CD4-positive, alpha-beta T cell (primary cell): ENCODE measurements at regions not wholly inside any gene's neighbourhood (a gene's known extent, or its start where the extent isn't known, plus 50 kb on each side); places are given as distances from the start of the nearest gene placed in this dataset.

Source experiments
- ATAC-seq: fragments of 200-7000 bp; cut with Tn5 transposase; one replicate; pipeline ENCODE4 v1.10.0; 2022; ENCODE audit warnings: mild to moderate bottlenecking; ENCODE audit not compliant: poor library complexity
- CTCF ChIA-PET: fragments of 350-600 bp; sonication (Branson Sonifier 250); formaldehyde crosslinking; loops from one replicate; lab custom pipeline; 2021; ENCODE audit warnings: antibody characterized with exemption, inconsistent platforms; lab: Charles Lee
- POLR2A ChIA-PET: fragments of 350-600 bp; sonication (Branson Sonifier 250); formaldehyde crosslinking; loops from one replicate; lab custom pipeline; 2021; ENCODE audit warnings: antibody characterized with exemption, inconsistent platforms; lab: Charles Lee
- DNase-seq, 14 experiments: peaks; one replicate each; pipeline ENCODE4 v3.0.0-alpha.2; 2013 to 2020; ENCODE audit warnings: mixed read lengths in 2 of 14
- H3K27ac ChIP-seq, 2 donors: one replicate each; pipeline versions ENCODE4 v1.5.1 to v1.7.0; 2013; ENCODE audit warnings: low read length in 2 of 2, low read depth in 1 of 2, mild to moderate bottlenecking in 1 of 2
- H3K27me3 ChIP-seq, 2 experiments: 1 replicate in 1 of 2; 2 replicates in 1 of 2; pipeline versions ENCODE4 v1.6.1 to v1.7.0; 2013; ENCODE audit warnings: low read length in 2 of 2, control low read depth in 1 of 2, mild to moderate bottlenecking in 1 of 2, moderate library complexity in 1 of 2; ENCODE audit not compliant: insufficient read depth in 2 of 2, control insufficient read depth in 1 of 2
- H3K36me3 ChIP-seq: one replicate; pipeline ENCODE4 v1.6.1; 2013; ENCODE audit warnings: low read length, control low read depth; ENCODE audit not compliant: insufficient read depth
- H3K4me1 ChIP-seq: one replicate; pipeline ENCODE4 v1.6.1; 2013; ENCODE audit warnings: low read length, control low read depth; ENCODE audit not compliant: insufficient read depth
- H3K4me3 ChIP-seq: one replicate; pipeline ENCODE4 v1.5.1; 2013; ENCODE audit warnings: mild to moderate bottlenecking, low read length, moderate library complexity
- H3K9me3 ChIP-seq, 2 experiments: 1 replicate in 1 of 2; 2 replicates in 1 of 2; pipeline versions ENCODE4 v1.6.1 to v1.7.0; 2013; ENCODE audit warnings: low read length in 2 of 2, mild to moderate bottlenecking in 2 of 2, control low read depth in 1 of 2, moderate library complexity in 1 of 2; ENCODE audit not compliant: control insufficient read depth in 1 of 2, insufficient read depth in 1 of 2
- H3K27ac Mint-ChIP-seq: one replicate; pipeline ENCODE4 v1.8.0; 2020; ENCODE audit warnings: mixed read lengths
- H3K27me3 Mint-ChIP-seq: one replicate; pipeline ENCODE4 v1.8.0; 2021; ENCODE audit warnings: mixed read lengths
- H3K36me3 Mint-ChIP-seq: one replicate; pipeline ENCODE4 v1.8.0; 2021; ENCODE audit warnings: low read depth, mixed read lengths
- H3K4me1 Mint-ChIP-seq: one replicate; pipeline ENCODE4 v1.8.0; 2021; ENCODE audit warnings: low read depth, mixed read lengths
- H3K4me3 Mint-ChIP-seq: one replicate; pipeline ENCODE4 v1.8.0; 2020; ENCODE audit warnings: mild to moderate bottlenecking, mixed read lengths
- H3K9me3 Mint-ChIP-seq: one replicate; pipeline ENCODE4 v1.8.0; 2020; ENCODE audit warnings: mixed read lengths
- CTCF ChIP-seq: fragments of 200-600 bp; IDR thresholded peaks from one replicate; pipeline ENCODE4 v1.8.0; 2022; ENCODE audit warnings: antibody characterized with exemption, mild to moderate bottlenecking
- intact Hi-C, 2 experiments: fragments of 100-400 bp; cut with DNase I in 1 of 2; cut with micrococcal nuclease in 1 of 2; formaldehyde crosslinking; loops; one replicate each; pipeline versions ENCODE4 v1.15.1 to v1.9.0; 2023 to 2025; cut with DNase I, micrococcal nuclease

- Histone ChIP-seq H3K4me3 (no peak overlapping the region), H3K9me3 (peaks cover 0 to 8% of the 10 kb centered on the region in 2 experiments), H3K36me3 (no peaks in the 10 kb centered on the region), H3K27me3 (no peaks in the 10 kb centered on the region), H3K4me1 (no peaks in the 10 kb centered on the region), H3K27ac (no peak overlapping the region)
- POLR2A ChIA-PET: no interaction called here
- intact Hi-C loops: no loop called here
- CTCF ChIA-PET: no interaction called here
- no peak for DNase-seq
- no peak overlapping the region for H3K27ac Mint-ChIP-seq
- no peaks in the 10 kb centered on the region for H3K4me1 Mint-ChIP-seq
- no peaks in the 10 kb centered on the region for H3K9me3 Mint-ChIP-seq
- no peak overlapping the region for H3K4me3 Mint-ChIP-seq
- no peaks in the 10 kb centered on the region for H3K27me3 Mint-ChIP-seq
- TF ChIP-seq CTCF: no peak
- no peak for ATAC-seq
- H3K36me3 Mint-ChIP-seq: no peaks in the 10 kb centered on the region
These were observed 118.8 kb upstream of the KIRREL3 start for GRCh38 chr11:127119356-127119755.

GRCh38 chr11:127118811-127119210 lies 118.2 kb upstream of the KIRREL3 start:
- Histone ChIP-seq H3K27me3 (no peaks in the 10 kb centered on the region), H3K9me3 (peaks cover 0 to 8% of the 10 kb centered on the region in 2 experiments), H3K4me3 (no peak overlapping the region), H3K4me1 (no peaks in the 10 kb centered on the region), H3K27ac (no peak overlapping the region), H3K36me3 (no peaks in the 10 kb centered on the region)
- no peaks in the 10 kb centered on the region for H3K9me3 Mint-ChIP-seq
- no peak overlapping the region for H3K4me3 Mint-ChIP-seq
- no peaks in the 10 kb centered on the region for H3K27me3 Mint-ChIP-seq
- CTCF ChIA-PET: no interaction called here
- POLR2A ChIA-PET: no interaction called here
- no peak for TF ChIP-seq CTCF
- no peaks in the 10 kb centered on the region for H3K4me1 Mint-ChIP-seq
- no peaks in the 10 kb centered on the region for H3K36me3 Mint-ChIP-seq
- intact Hi-C loops: no loop called here
- DNase-seq (no peak), ATAC-seq (no peak)
- H3K27ac Mint-ChIP-seq: no peak overlapping the region

DNA sequence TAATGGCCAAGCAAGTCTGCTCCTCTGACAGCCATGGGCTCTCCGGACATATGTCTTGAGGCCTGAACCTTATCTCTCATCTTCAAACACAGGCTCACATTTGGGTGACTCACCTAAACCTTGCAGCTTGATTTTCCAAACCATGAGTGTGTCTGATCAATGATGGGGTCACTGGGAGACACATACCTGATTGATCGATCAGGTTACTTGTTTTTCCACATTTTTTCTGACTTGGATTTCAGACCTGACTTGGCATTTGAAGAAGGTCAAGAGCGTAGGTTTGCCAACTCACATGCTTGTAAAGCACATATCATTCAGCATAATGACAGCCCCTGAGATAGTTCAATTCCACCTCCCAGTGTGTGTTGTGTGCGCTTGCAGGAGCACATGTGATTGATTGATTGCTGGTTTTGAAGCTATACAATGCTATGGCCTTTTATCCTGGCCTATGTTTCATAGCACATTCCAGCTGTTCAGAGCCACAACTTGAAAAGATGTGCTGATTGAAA lies 116.7 kb upstream of the KIRREL3 start:
- Mint-ChIP-seq H3K4me1 (no peaks in the 10 kb centered on the region), H3K36me3 (no peaks in the 10 kb centered on the region), H3K4me3 (no peak overlapping the region), H3K27me3 (no peaks in the 10 kb centered on the region), H3K27ac (no peak overlapping the region), H3K9me3 (no peaks in the 10 kb centered on the region)
- H3K36me3 ChIP-seq: no peaks in the 10 kb centered on the region
- H3K4me3 ChIP-seq: no peak overlapping the region
- no peaks in the 10 kb centered on the region for H3K27me3 ChIP-seq
- intact Hi-C loops: no loop called here
- no peak for TF ChIP-seq CTCF
- ChIA-PET POLR2A (no interaction called here), CTCF (no interaction called here)
- H3K4me1 ChIP-seq: no peaks in the 10 kb centered on the region
- DNase-seq (no peak), ATAC-seq (no peak)
- H3K27ac ChIP-seq: no peak overlapping the region
- H3K9me3 ChIP-seq: peaks cover 0 to 8% of the 10 kb centered on the region in 2 experiments
